ENCODE measurements at regions not wholly inside any gene's neighbourhood (a gene's known extent, or its start where the extent isn't known, plus 50 kb on each side); places are given as distances from the start of the nearest gene placed in this dataset.

GRCh38 chr2:8279506-8279905, 402.4 kb upstream of the ID2 start:
- no peak for DNase-seq (ENCODE audit: low read depth)

- DNase-seq (ENCODE audit: low read depth): no peak
These were observed 400.6 kb upstream of the ID2 start for GRCh38 chr2:8281234-8281633.

- no peak for DNase-seq (ENCODE audit: low read depth)
These were observed 399.7 kb upstream of the ID2 start for GRCh38 chr2:8281950-8282857.

GRCh38 chr2:8282858-8283252, 399.0 kb upstream of the ID2 start:
- no peak for DNase-seq (ENCODE audit: low read depth)

GRCh38 chr2:8285081-8285480, 396.8 kb upstream of the ID2 start:
- no peak for DNase-seq (ENCODE audit: low read depth)

- no peak for DNase-seq (ENCODE audit: low read depth)
These were observed 396.0 kb upstream of the ID2 start for GRCh38 chr2:8285898-8286297.

GRCh38 chr2:8288206-8288605, 393.6 kb upstream of the ID2 start:
- DNase-seq (ENCODE audit: low read depth): no peak

- no peak for DNase-seq (ENCODE audit: low read depth)
These were observed 392.7 kb upstream of the ID2 start for GRCh38 chr2:8289111-8289510.

- DNase-seq (ENCODE audit: low read depth): no peak
These were observed 391.0 kb upstream of the ID2 start for GRCh38 chr2:8290771-8291352.

GRCh38 chr2:8296306-8296705, 385.6 kb upstream of the ID2 start:
- no peak for DNase-seq (ENCODE audit: low read depth)

- no peak for DNase-seq (ENCODE audit: low read depth)
These were observed 384.3 kb upstream of the ID2 start for GRCh38 chr2:8297376-8298231.

- DNase-seq (ENCODE audit: low read depth): no peak
These were observed 383.1 kb upstream of the ID2 start for GRCh38 chr2:8298783-8299182.

GRCh38 chr2:8300216-8300615, 381.6 kb upstream of the ID2 start:
- DNase-seq (ENCODE audit: low read depth): no peak

- no peak for DNase-seq (ENCODE audit: low read depth)
These were observed 381.0 kb upstream of the ID2 start for GRCh38 chr2:8300905-8301304.

- DNase-seq (ENCODE audit: low read depth): peak; percentile 57
These were observed 378.5 kb upstream of the ID2 start for GRCh38 chr2:8303322-8303832.

GRCh38 chr2:8304821-8305766, 376.8 kb upstream of the ID2 start:
- DNase-seq (ENCODE audit: low read depth): no peak

- DNase-seq (ENCODE audit: low read depth): no peak
These were observed 375.1 kb upstream of the ID2 start for GRCh38 chr2:8306530-8307351.

GRCh38 chr2:8307606-8308180, 374.2 kb upstream of the ID2 start:
- no peak for DNase-seq (ENCODE audit: low read depth)

- no peak for DNase-seq (ENCODE audit: low read depth)
These were observed 372.7 kb upstream of the ID2 start for GRCh38 chr2:8309131-8309530.

All from activated T-cell treated with anti-CD3 and anti-CD28 coated beads for 1 hour (primary cell).